Naive B cell (primary cell): ENCODE measurements at regions not wholly inside any gene's neighbourhood (a gene's known extent, or its start where the extent isn't known, plus 50 kb on each side); places are given as distances from the start of the nearest gene placed in this dataset.

Experiments
- ATAC-seq, 2 donors: fragments of 150-1000 bp; cut with Tn5 transposase; 2 replicates each; pipeline ENCODE4 v1.10.0; 2021; ENCODE audit warnings: low read depth in 2 of 2, mild to moderate bottlenecking in 2 of 2, moderate library complexity in 2 of 2
- DNase-seq: peaks from one replicate; pipeline ENCODE4 v3.0.0; 2022
- H3K27ac Mint-ChIP-seq, 6 donors: one replicate each; pipeline ENCODE4 v1.8.0; 2020 to 2022; ENCODE audit warnings: mild to moderate bottlenecking in 6 of 6, mixed read lengths in 6 of 6, moderate library complexity in 5 of 6, inconsistent platforms in 2 of 6
- H3K27me3 Mint-ChIP-seq, 3 donors: one replicate each; pipeline ENCODE4 v1.8.0; 2021 to 2022; ENCODE audit warnings: mixed read lengths in 3 of 3, mild to moderate bottlenecking in 1 of 3
- H3K36me3 Mint-ChIP-seq, 2 donors: one replicate each; pipeline ENCODE4 v1.8.0; 2020 to 2022; ENCODE audit warnings: mixed read lengths in 2 of 2, inconsistent platforms in 1 of 2, mild to moderate bottlenecking in 1 of 2
- H3K4me1 Mint-ChIP-seq, 3 donors: one replicate each; pipeline ENCODE4 v1.8.0; 2020 to 2022; ENCODE audit warnings: mixed read lengths in 3 of 3, inconsistent platforms in 1 of 3, mild to moderate bottlenecking in 1 of 3, moderate library complexity in 1 of 3
- H3K4me3 Mint-ChIP-seq, 8 donors: one replicate each; pipeline ENCODE4 v1.8.0; 2020 to 2022; ENCODE audit warnings: mild to moderate bottlenecking in 8 of 8, mixed read lengths in 8 of 8, moderate library complexity in 8 of 8, inconsistent platforms in 2 of 8
- H3K9me3 Mint-ChIP-seq, 7 donors: one replicate each; pipeline ENCODE4 v1.8.0; 2020 to 2022; ENCODE audit warnings: mixed read lengths in 7 of 7, mild to moderate bottlenecking in 5 of 7, inconsistent platforms in 2 of 7, moderate library complexity in 1 of 7

DNA sequence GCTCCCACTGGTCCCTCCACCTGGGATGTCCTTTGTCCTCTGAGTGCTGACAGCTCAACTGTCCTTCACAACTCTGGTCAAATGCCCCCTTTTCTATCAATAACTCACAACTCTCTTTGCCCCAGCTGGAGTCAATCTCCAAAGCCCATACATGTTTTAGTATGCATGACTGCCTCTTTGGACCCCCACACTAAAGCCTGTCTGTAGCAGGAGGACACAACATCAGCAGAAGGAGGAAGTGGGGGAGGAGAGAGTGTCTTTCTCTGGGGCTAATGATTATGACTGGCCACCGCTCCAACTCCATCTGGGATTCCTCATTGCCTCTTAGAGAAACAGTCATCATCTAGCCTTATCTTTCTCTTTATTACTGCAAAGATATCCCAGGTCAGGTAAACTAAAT is 186.6 kb upstream of the FGGY start:
- no peak overlapping the region for H3K27ac Mint-ChIP-seq
- H3K4me1 Mint-ChIP-seq: no peaks in the 10 kb centered on the region

GRCh38 chr1:59113876-59114457 is 182.9 kb upstream of the FGGY start:
- no peaks in the 10 kb centered on the region for H3K9me3 Mint-ChIP-seq
- H3K4me3 Mint-ChIP-seq: no peak overlapping the region
- H3K27me3 Mint-ChIP-seq: no peaks in the 10 kb centered on the region
- DNase-seq: no peak
- H3K36me3 Mint-ChIP-seq: no peaks in the 10 kb centered on the region
- no peaks in the 10 kb centered on the region for H3K4me1 Mint-ChIP-seq
- no peak for ATAC-seq
- no peak overlapping the region for H3K27ac Mint-ChIP-seq

More for the DNA sequence above, 186.6 kb upstream of the FGGY start:
- no peak overlapping the region for H3K4me3 Mint-ChIP-seq
- ATAC-seq (no peak), DNase-seq (no peak)
- H3K36me3 Mint-ChIP-seq: no peaks in the 10 kb centered on the region
- H3K27me3 Mint-ChIP-seq: no peaks in the 10 kb centered on the region
- no peaks in the 10 kb centered on the region for H3K9me3 Mint-ChIP-seq

DNA sequence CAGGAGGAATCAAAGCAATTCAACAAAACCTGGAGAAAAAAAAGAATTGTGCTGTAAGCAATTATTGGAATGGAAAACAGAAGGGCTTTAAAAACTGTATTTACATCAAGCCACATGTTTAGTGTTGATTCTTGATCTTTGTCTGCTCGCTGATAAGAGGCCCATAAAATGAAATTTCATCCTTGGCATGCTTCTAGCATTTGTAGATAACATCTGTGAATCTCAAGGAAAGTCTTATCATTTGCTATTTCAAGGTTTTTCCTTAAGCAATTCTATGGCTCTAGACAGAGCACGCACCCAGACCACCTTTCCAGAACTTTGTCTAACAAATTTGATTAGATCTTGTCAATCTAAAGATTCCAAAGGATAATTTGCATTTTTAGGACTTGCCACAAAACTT is 181.0 kb upstream of the FGGY start:
- H3K9me3 Mint-ChIP-seq: no peaks in the 10 kb centered on the region

GRCh38 chr1:59116920-59117542 is 179.9 kb upstream of the FGGY start:
- ATAC-seq: no peak
- Mint-ChIP-seq H3K27me3 (no peaks in the 10 kb centered on the region), H3K4me3 (no peak overlapping the region), H3K27ac (no peak overlapping the region), H3K36me3 (no peaks in the 10 kb centered on the region), H3K9me3 (no peaks in the 10 kb centered on the region), H3K4me1 (no peaks in the 10 kb centered on the region)
- no peak for DNase-seq

More for the DNA sequence above, 181.0 kb upstream of the FGGY start:
- ATAC-seq (no peak), DNase-seq (no peak)
- Mint-ChIP-seq H3K27ac (no peak overlapping the region), H3K4me3 (no peak overlapping the region), H3K4me1 (no peaks in the 10 kb centered on the region), H3K27me3 (no peaks in the 10 kb centered on the region), H3K36me3 (no peaks in the 10 kb centered on the region)

DNA sequence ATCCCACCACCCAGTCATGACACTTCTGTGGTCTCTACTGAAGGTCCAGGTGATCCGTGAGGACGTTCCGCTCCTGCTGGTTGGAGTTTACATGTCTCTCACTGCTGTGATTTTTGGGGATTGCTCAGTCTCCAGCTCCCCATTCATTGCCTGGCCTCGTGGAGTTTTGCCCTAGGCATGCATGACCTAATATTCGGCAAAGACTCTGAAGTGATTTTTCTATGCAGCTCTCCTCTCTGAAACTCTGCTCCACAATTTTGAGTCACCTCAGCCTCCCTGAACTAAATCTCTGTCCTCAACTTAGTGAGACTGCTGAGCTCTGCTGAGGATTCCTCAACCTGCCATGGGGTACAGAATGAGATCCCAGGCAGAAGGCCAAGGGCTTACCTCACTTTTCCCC is 174.4 kb upstream of the FGGY start:
- ATAC-seq (no peak), DNase-seq (no peak)
- H3K36me3 Mint-ChIP-seq: peaks cover 0 to 8% of the 10 kb centered on the region in 2 donors
- no peak overlapping the region for H3K4me3 Mint-ChIP-seq
- no peak overlapping the region for H3K27ac Mint-ChIP-seq
- no peaks in the 10 kb centered on the region for H3K4me1 Mint-ChIP-seq
- H3K27me3 Mint-ChIP-seq: peaks cover 0 to 12% (median under 1%) of the 10 kb centered on the region in 3 donors
- peaks cover 0 to 4% (median 0%) of the 10 kb centered on the region in 7 donors for H3K9me3 Mint-ChIP-seq

- DNase-seq: no peak
- no peak for ATAC-seq
- no peaks in the 10 kb centered on the region for H3K4me1 Mint-ChIP-seq
- no peak overlapping the region for H3K4me3 Mint-ChIP-seq
- H3K36me3 Mint-ChIP-seq: peaks cover 0 to 8% of the 10 kb centered on the region in 2 donors
- peaks cover 0 to 18% (median 5%) of the 10 kb centered on the region in 3 donors for H3K27me3 Mint-ChIP-seq
- peak overlapping the region in 1 of 6 donors; percentile 67 for H3K27ac Mint-ChIP-seq
- peaks cover 0 to 4% (median 0%) of the 10 kb centered on the region in 7 donors for H3K9me3 Mint-ChIP-seq
Measured at GRCh38 chr1:59123081-59123681, 173.7 kb upstream of the FGGY start.

GRCh38 chr1:59124166-59124565 is 172.7 kb upstream of the FGGY start:
- Mint-ChIP-seq H3K27ac (no peak overlapping the region), H3K36me3 (peaks cover 0 to 8% of the 10 kb centered on the region in 2 donors), H3K27me3 (peaks cover 0 to 19% (median 5%) of the 10 kb centered on the region in 3 donors), H3K4me1 (no peaks in the 10 kb centered on the region), H3K4me3 (no peak overlapping the region), H3K9me3 (peaks cover 0 to 4% (median 0%) of the 10 kb centered on the region in 7 donors)
- no peak for DNase-seq
- ATAC-seq: no peak

GRCh38 chr1:59125154-59125553 is 171.7 kb upstream of the FGGY start:
- Mint-ChIP-seq H3K4me3 (no peak overlapping the region), H3K9me3 (peaks cover 0 to 4% (median 0%) of the 10 kb centered on the region in 7 donors), H3K4me1 (no peaks in the 10 kb centered on the region), H3K27me3 (peaks cover 0 to 19% (median 5%) of the 10 kb centered on the region in 3 donors), H3K36me3 (peaks cover 0 to 8% of the 10 kb centered on the region in 2 donors), H3K27ac (no peak overlapping the region)
- no peak for DNase-seq
- no peak for ATAC-seq

GRCh38 chr1:59125676-59126320 is 171.1 kb upstream of the FGGY start:
- H3K9me3 Mint-ChIP-seq: peaks cover 0 to 4% (median 0%) of the 10 kb centered on the region in 7 donors
- no peak overlapping the region for H3K27ac Mint-ChIP-seq
- no peak overlapping the region for H3K4me3 Mint-ChIP-seq
- H3K27me3 Mint-ChIP-seq: peaks cover 0 to 19% (median 5%) of the 10 kb centered on the region in 3 donors
- DNase-seq (no peak), ATAC-seq (no peak)
- H3K4me1 Mint-ChIP-seq: no peaks in the 10 kb centered on the region
- H3K36me3 Mint-ChIP-seq: peaks cover 0 to 8% of the 10 kb centered on the region in 2 donors

DNA sequence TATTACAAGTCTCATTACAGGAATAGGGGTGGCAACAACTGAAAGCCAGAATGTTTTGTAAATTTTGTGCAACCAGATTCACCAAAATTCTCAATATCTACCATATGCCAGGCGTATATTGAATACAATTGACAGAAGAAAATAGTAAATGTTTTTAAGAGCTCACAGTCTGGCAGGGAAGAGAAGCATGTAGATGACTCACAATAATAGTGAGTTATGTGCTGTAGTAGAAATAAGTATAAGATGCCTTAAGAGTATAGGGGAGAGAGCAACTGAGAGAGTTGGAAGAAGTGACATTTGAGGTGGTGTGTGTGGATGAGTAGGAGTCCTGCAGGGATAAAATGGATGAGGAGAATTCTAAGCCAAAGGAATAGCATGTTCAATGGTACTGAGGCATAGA is 170.5 kb upstream of the FGGY start:
- Mint-ChIP-seq H3K9me3 (peaks cover 0 to 4% (median 0%) of the 10 kb centered on the region in 7 donors), H3K27me3 (peaks cover 0 to 19% (median 5%) of the 10 kb centered on the region in 3 donors), H3K27ac (peak overlapping the region in 1 of 6 donors; percentile 10), H3K4me3 (no peak overlapping the region), H3K36me3 (peaks cover 0 to 8% of the 10 kb centered on the region in 2 donors), H3K4me1 (no peaks in the 10 kb centered on the region)
- ATAC-seq (no peak), DNase-seq (no peak)

GRCh38 chr1:59128239-59128736 is 168.6 kb upstream of the FGGY start:
- Mint-ChIP-seq H3K9me3 (peaks cover 0 to 4% (median 0%) of the 10 kb centered on the region in 7 donors), H3K27me3 (peaks cover 0 to 19% (median 5%) of the 10 kb centered on the region in 3 donors), H3K4me3 (no peak overlapping the region), H3K36me3 (peaks cover 0 to 8% of the 10 kb centered on the region in 2 donors), H3K4me1 (no peaks in the 10 kb centered on the region), H3K27ac (no peak overlapping the region)
- ATAC-seq (no peak), DNase-seq (no peak)

GRCh38 chr1:59128784-59129227 is 168.1 kb upstream of the FGGY start:
- Mint-ChIP-seq H3K4me1 (no peaks in the 10 kb centered on the region), H3K36me3 (peaks cover 0 to 8% of the 10 kb centered on the region in 2 donors), H3K9me3 (peaks cover 0 to 4% (median 0%) of the 10 kb centered on the region in 7 donors), H3K27me3 (peaks cover 0 to 19% (median 5%) of the 10 kb centered on the region in 3 donors), H3K4me3 (no peak overlapping the region), H3K27ac (no peak overlapping the region)
- no peak for ATAC-seq
- no peak for DNase-seq

GRCh38 chr1:59132295-59132694 is 164.6 kb upstream of the FGGY start:
- peaks cover 0 to 6% (median 5%) of the 10 kb centered on the region in 3 donors for H3K27me3 Mint-ChIP-seq
- no peak overlapping the region for H3K4me3 Mint-ChIP-seq
- no peaks in the 10 kb centered on the region for H3K36me3 Mint-ChIP-seq
- H3K4me1 Mint-ChIP-seq: peaks cover 12 to 19% (median 15%) of the 10 kb centered on the region in 3 donors
- DNase-seq: no peak
- peaks cover 0 to 2% (median 0%) of the 10 kb centered on the region in 7 donors for H3K9me3 Mint-ChIP-seq
- no peak overlapping the region for H3K27ac Mint-ChIP-seq
- no peak for ATAC-seq
